Gastrocnemius medialis (tissue), 4 donors: ENCODE measurements at regions not wholly inside any gene's neighbourhood (a gene's known extent, or its start where the extent isn't known, plus 50 kb on each side); places are given as distances from the start of the nearest gene placed in this dataset.

Experiments
- CTCF ChIP-seq, 5 experiments: fragments of 450-650 bp in 3 of 5; fragments of 200-600 bp in 2 of 5; sonication (generic) in 2 of 5; IDR thresholded peaks in 4 of 5; conservative IDR thresholded peaks in 1 of 5; 1 replicate in 4 of 5; 2 replicates in 1 of 5; pipeline ENCODE4 v1.5.1; 2016 to 2019; ENCODE audit warnings: antibody characterized with exemption in 5 of 5, mild to moderate bottlenecking in 3 of 5, moderate library complexity in 3 of 5
- POLR2A ChIP-seq, 2 donors: fragments of 450-650 bp; IDR thresholded peaks; one replicate each; pipeline ENCODE4 v1.6.1; 2017; ENCODE audit warnings: antibody characterized with exemption in 2 of 2, mild to moderate bottlenecking in 2 of 2, moderate library complexity in 2 of 2

GRCh38 chr10:129345763-129346162 lies 121.3 kb upstream of the MGMT start:
- TF ChIP-seq POLR2A (IDR thresholded peaks at IDR 0.05): no peak
- no peak for TF ChIP-seq CTCF (IDR thresholded peaks at IDR 0.05 in 4 of 5, conservative IDR thresholded peaks at IDR 0.05 in 1 of 5)
